GM21723 (cell line): ENCODE measurements at regions not wholly inside any gene's neighbourhood (a gene's known extent, or its start where the extent isn't known, plus 50 kb on each side); places are given as distances from the start of the nearest gene placed in this dataset.

ENCODE experiments used
- ATAC-seq: cut with Tn5 transposase; IDR thresholded peaks from one replicate; pipeline ENCODE4 v1.9.1; 2021; ENCODE audit warnings: mild to moderate bottlenecking, moderate library complexity; ENCODE audit not compliant: unreplicated experiment

GRCh38 chr12:76226397-76226796 is 121.8 kb downstream of the BBS10 start:
- ATAC-seq = no peak

GRCh38 chr12:76223869-76224268 is 124.3 kb downstream of the BBS10 start:
- ATAC-seq = no peak

- no peak for ATAC-seq
These were observed 127.2 kb downstream of the BBS10 start for GRCh38 chr12:76220980-76221379.

- ATAC-seq = no peak
These were observed 128.4 kb downstream of the BBS10 start for GRCh38 chr12:76219806-76220205.

GRCh38 chr12:76216585-76217472 is 131.4 kb downstream of the BBS10 start:
- no peak for ATAC-seq

GRCh38 chr12:76208129-76208528 is 123.6 kb upstream of the NAP1L1 start:
- no peak for ATAC-seq

GRCh38 chr12:76206677-76207072 is 122.2 kb upstream of the NAP1L1 start:
- ATAC-seq = no peak

GRCh38 chr12:76206039-76206676 is 121.7 kb upstream of the NAP1L1 start:
- ATAC-seq = no peak

- ATAC-seq = no peak
These were observed 118.1 kb upstream of the NAP1L1 start for GRCh38 chr12:76202621-76203020.

- ATAC-seq = no peak
These were observed 117.3 kb upstream of the NAP1L1 start for GRCh38 chr12:76201758-76202157.

- no peak for ATAC-seq
These were observed 116.8 kb upstream of the NAP1L1 start for GRCh38 chr12:76201316-76201715.

- ATAC-seq = no peak
These were observed 115.3 kb upstream of the NAP1L1 start for GRCh38 chr12:76199808-76200207.

- no peak for ATAC-seq
These were observed 114.4 kb upstream of the NAP1L1 start for GRCh38 chr12:76198839-76199238.

GRCh38 chr12:76197283-76197682 is 112.8 kb upstream of the NAP1L1 start:
- ATAC-seq = no peak

GRCh38 chr12:76195920-76196319 is 111.4 kb upstream of the NAP1L1 start:
- no peak for ATAC-seq

GRCh38 chr12:76194724-76195123 is 110.2 kb upstream of the NAP1L1 start:
- no peak for ATAC-seq

GRCh38 chr12:76193961-76194360 is 109.5 kb upstream of the NAP1L1 start:
- ATAC-seq = no peak

- no peak for ATAC-seq
These were observed 107.9 kb upstream of the NAP1L1 start for GRCh38 chr12:76192416-76192815.

GRCh38 chr12:76190299-76190698 is 105.8 kb upstream of the NAP1L1 start:
- ATAC-seq = no peak

GRCh38 chr12:76189851-76190250 is 105.4 kb upstream of the NAP1L1 start:
- ATAC-seq = no peak

GRCh38 chr12:76187177-76187576 is 102.7 kb upstream of the NAP1L1 start:
- no peak for ATAC-seq

GRCh38 chr12:76186131-76186906 is 101.8 kb upstream of the NAP1L1 start:
- ATAC-seq = no peak
